PC-9 (cell line): ENCODE measurements at regions not wholly inside any gene's neighbourhood (a gene's known extent, or its start where the extent isn't known, plus 50 kb on each side); places are given as distances from the start of the nearest gene placed in this dataset.

Source experiments
- CTCF ChIP-seq: fragments of 200-600 bp; sonication (generic); conservative IDR thresholded peaks from 2 replicates; pipeline ENCODE4 v1.6.1; 2017; ENCODE audit warnings: mixed run types, antibody characterized with exemption, mild to moderate bottlenecking, moderate library complexity
- EZH2 ChIP-seq: fragments of 200-600 bp; sonication (generic); IDR thresholded peaks from 2 replicates; pipeline ENCODE4 v1.8.0; 2017; ENCODE audit warnings: antibody characterized with exemption, low read depth

- TF ChIP-seq CTCF: no peak
- no peak for TF ChIP-seq EZH2
Measured at GRCh38 chr6:74638412-74638811, 567.4 kb downstream of the COL12A1 start.
